ENCODE measurements at regions not wholly inside any gene's neighbourhood (a gene's known extent, or its start where the extent isn't known, plus 50 kb on each side); places are given as distances from the start of the nearest gene placed in this dataset.

DNA sequence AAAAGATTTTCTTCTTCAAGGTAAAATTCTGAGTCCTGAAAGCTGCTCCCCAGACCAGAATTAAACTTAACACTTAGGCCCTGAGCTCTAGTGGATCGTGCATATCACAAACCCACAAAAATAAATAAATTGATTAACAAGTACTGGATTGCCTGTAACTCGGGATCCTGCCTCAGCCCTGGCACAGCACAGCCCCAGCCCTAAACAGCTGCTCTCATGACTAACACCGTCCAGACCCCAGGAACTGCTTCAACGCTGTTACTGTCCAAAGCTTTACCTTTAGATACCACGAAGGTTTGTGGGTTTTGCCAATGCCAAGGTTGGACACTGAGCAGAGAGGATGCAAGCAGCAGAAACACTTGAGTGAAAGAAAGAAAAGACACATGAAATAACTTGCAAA lies 172.5 kb downstream of the COPRS start:
- intact Hi-C loops (cut with DNase I; ENCODE audit: low total_unique reads) (no loop called here), in situ Hi-C loops (cut with MboI; ENCODE audit: low pct_ligation_motif_present in 1 of 4, low pct_unique_long_range_greater_than_20kb in 1 of 4, low sequenced_read_pairs in 3 of 4) (no loop called here)
- DNase-seq: no peak
- H3K27me3 ChIP-seq: no peaks in the 10 kb centered on the region
- H3K4me1 ChIP-seq: no peaks in the 10 kb centered on the region
- H3K4me3 ChIP-seq: no peak overlapping the region
- no peaks in the 10 kb centered on the region for H3K9me3 ChIP-seq
- TF ChIP-seq, protein P1, sequence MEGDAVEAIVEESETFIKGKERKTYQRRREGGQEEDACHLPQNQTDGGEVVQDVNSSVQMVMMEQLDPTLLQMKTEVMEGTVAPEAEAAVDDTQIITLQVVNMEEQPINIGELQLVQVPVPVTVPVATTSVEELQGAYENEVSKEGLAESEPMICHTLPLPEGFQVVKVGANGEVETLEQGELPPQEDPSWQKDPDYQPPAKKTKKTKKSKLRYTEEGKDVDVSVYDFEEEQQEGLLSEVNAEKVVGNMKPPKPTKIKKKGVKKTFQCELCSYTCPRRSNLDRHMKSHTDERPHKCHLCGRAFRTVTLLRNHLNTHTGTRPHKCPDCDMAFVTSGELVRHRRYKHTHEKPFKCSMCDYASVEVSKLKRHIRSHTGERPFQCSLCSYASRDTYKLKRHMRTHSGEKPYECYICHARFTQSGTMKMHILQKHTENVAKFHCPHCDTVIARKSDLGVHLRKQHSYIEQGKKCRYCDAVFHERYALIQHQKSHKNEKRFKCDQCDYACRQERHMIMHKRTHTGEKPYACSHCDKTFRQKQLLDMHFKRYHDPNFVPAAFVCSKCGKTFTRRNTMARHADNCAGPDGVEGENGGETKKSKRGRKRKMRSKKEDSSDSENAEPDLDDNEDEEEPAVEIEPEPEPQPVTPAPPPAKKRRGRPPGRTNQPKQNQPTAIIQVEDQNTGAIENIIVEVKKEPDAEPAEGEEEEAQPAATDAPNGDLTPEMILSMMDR (IDR thresholded peaks at IDR 0.05): no peak
- TF ChIP-seq POLR2A (IDR thresholded peaks at IDR 0.05) (no peak), EP300 (IDR thresholded peaks at IDR 0.05; ENCODE audit: low read depth) (no peak), POLR2AphosphoS5 (IDR thresholded peaks at IDR 0.05) (no peak)
- no peaks in the 10 kb centered on the region for H3K36me3 ChIP-seq
- 60 to 75% methylated on average over 1 to 5 of the region's 5 CpGs for WGBS, 2 donors (ENCODE audit: low coverage in 1 of 2)
- no peak overlapping the region for H3K27ac ChIP-seq

- Histone ChIP-seq H3K4me3 (no peak overlapping the region), H3K27me3 (peaks cover 1% of the 10 kb centered on the region), H3K27ac (no peak overlapping the region), H3K4me1 (no peaks in the 10 kb centered on the region), H3K36me3 (no peaks in the 10 kb centered on the region), H3K9me3 (no peaks in the 10 kb centered on the region)
- in situ Hi-C loops (cut with MboI; ENCODE audit: low pct_ligation_motif_present in 1 of 4, low pct_unique_long_range_greater_than_20kb in 1 of 4, low sequenced_read_pairs in 3 of 4): no loop called here
- WGBS, 2 donors (ENCODE audit: low coverage in 1 of 2): 0 to 14% methylated on average over 1 of the region's 1 CpG
- TF ChIP-seq POLR2AphosphoS5 (IDR thresholded peaks at IDR 0.05) (no peak), EP300 (IDR thresholded peaks at IDR 0.05; ENCODE audit: low read depth) (no peak), POLR2A (IDR thresholded peaks at IDR 0.05) (no peak)
- TF ChIP-seq, protein P1 (IDR thresholded peaks at IDR 0.05): no peak
- intact Hi-C loops (cut with DNase I; ENCODE audit: low total_unique reads): no loop called here
- DNase-seq: no peak
Observed at GRCh38 chr17:31684901-31685300, 174.1 kb downstream of the COPRS start.

DNA sequence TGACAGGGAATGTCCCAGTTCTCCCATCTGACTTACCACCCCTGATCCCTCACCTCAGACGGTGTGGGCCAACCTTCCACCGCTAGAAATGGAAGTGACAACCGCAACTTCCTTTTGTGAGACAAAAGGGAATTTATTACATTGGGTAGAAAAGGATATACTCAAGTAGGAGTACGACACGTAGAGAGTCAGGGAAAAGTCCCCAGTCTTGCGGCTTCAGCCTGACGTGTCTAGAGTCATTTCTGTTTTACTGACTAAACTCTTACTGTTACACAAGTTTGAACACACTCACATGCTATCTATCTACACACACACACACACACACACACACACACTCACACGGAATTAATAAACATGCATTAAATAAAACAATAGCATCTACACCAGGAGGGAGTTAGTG lies 178.9 kb downstream of the COPRS start:
- no peak overlapping the region for H3K4me3 ChIP-seq
- no peaks in the 10 kb centered on the region for H3K36me3 ChIP-seq
- DNase-seq: no peak
- H3K27me3 ChIP-seq: peaks cover 4% of the 10 kb centered on the region
- intact Hi-C loops (cut with DNase I; ENCODE audit: low total_unique reads): no loop called here
- WGBS, 2 donors (ENCODE audit: low coverage in 1 of 2): 61 to 70% methylated on average over 7 to 8 of the region's 8 CpGs
- in situ Hi-C loops (cut with MboI; ENCODE audit: low pct_ligation_motif_present in 1 of 4, low pct_unique_long_range_greater_than_20kb in 1 of 4, low sequenced_read_pairs in 3 of 4): no loop called here
- TF ChIP-seq, protein P1 (IDR thresholded peaks at IDR 0.05): no peak
- no peak for TF ChIP-seq POLR2AphosphoS5 (IDR thresholded peaks at IDR 0.05)
- no peak for TF ChIP-seq POLR2A (IDR thresholded peaks at IDR 0.05)
- no peak for TF ChIP-seq EP300 (IDR thresholded peaks at IDR 0.05; ENCODE audit: low read depth)
- H3K27ac ChIP-seq: no peak overlapping the region
- no peaks in the 10 kb centered on the region for H3K9me3 ChIP-seq
- H3K4me1 ChIP-seq: no peaks in the 10 kb centered on the region

- 81 to 90% methylated on average over 5 of the region's 5 CpGs for WGBS, 2 donors (ENCODE audit: low coverage in 1 of 2)
- intact Hi-C loops (cut with DNase I; ENCODE audit: low total_unique reads) (loop anchor here (10.0 kb wide), 1 partner anchor 155 kb away; no protein-coding TSS in a partner anchor), in situ Hi-C loops (cut with MboI; ENCODE audit: low pct_ligation_motif_present in 1 of 4, low pct_unique_long_range_greater_than_20kb in 1 of 4, low sequenced_read_pairs in 3 of 4) (no loop called here)
- DNase-seq: no peak
- H3K4me1 ChIP-seq: no peaks in the 10 kb centered on the region
- TF ChIP-seq EP300 (IDR thresholded peaks at IDR 0.05; ENCODE audit: low read depth) (no peak), POLR2A (IDR thresholded peaks at IDR 0.05) (no peak), POLR2AphosphoS5 (IDR thresholded peaks at IDR 0.05) (no peak)
- TF ChIP-seq, protein P1 (IDR thresholded peaks at IDR 0.05): no peak
- no peaks in the 10 kb centered on the region for H3K36me3 ChIP-seq
- H3K4me3 ChIP-seq: no peak overlapping the region
- H3K9me3 ChIP-seq: no peaks in the 10 kb centered on the region
- H3K27ac ChIP-seq: no peak overlapping the region
- H3K27me3 ChIP-seq: peaks cover 4% of the 10 kb centered on the region
Observed at GRCh38 chr17:31679667-31680066, 179.4 kb downstream of the COPRS start.
